ENCODE measurements at regions not wholly inside any gene's neighbourhood (a gene's known extent, or its start where the extent isn't known, plus 50 kb on each side); places are given as distances from the start of the nearest gene placed in this dataset.

GRCh38 chr5:109610581-109610980 lies 79.1 kb upstream of the MAN2A1 start:
- 45% methylated on average over 2 of the region's 3 CpGs for WGBS (ENCODE audit: insufficient coverage)
- Mint-ChIP-seq H3K4me3 (no peak overlapping the region), H3K27ac (no peak overlapping the region), H3K9me3 (ENCODE audit: insufficient read depth) (no peaks in the 10 kb centered on the region), H3K27me3 (peaks cover 2% of the 10 kb centered on the region), H3K4me1 (no peaks in the 10 kb centered on the region)
- no peak overlapping the region for H2AFZ ChIP-seq (ENCODE audit: insufficient read depth, low read depth, low read length, poor library complexity, severe bottlenecking)
- CTCF ChIA-PET: no interaction called here
- no peaks in the 10 kb centered on the region for H3K36me3 ChIP-seq (replicated peaks in 1 of 2; ENCODE audit: control extremely low read depth in 1 of 2, control insufficient read depth in 1 of 2, extremely low read depth in 1 of 2, insufficient read depth in 2 of 2, low read length in 1 of 2)
- H3K27ac ChIP-seq (ENCODE audit: low read length in 2 of 2): no peak overlapping the region
- H3K79me2 ChIP-seq (ENCODE audit: control insufficient read depth, insufficient read depth, low read length): no peaks in the 10 kb centered on the region
- H3K4me2 ChIP-seq (replicated peaks; ENCODE audit: low read depth, low read length, poor library complexity, severe bottlenecking): no peak overlapping the region
- H3K4me1 ChIP-seq (ENCODE audit: control insufficient read depth in 2 of 2, insufficient read depth in 2 of 2, low read length in 2 of 2): no peaks in the 10 kb centered on the region
- TF ChIP-seq CTCF (IDR thresholded peaks at IDR 0.05): no peak
- TF ChIP-seq EZH2 (IDR thresholded peaks at IDR 0.05; ENCODE audit: borderline replicate concordance, insufficient read depth, low read depth, low read length, poor library complexity, severe bottlenecking): no peak
- intact Hi-C loops (cut with micrococcal nuclease): no loop called here
- H3K9me3 ChIP-seq (ENCODE audit: control extremely low read depth in 1 of 3, control insufficient read depth in 2 of 3, insufficient read depth in 1 of 3, low read length in 2 of 3): no peaks in the 10 kb centered on the region
- POLR2A ChIA-PET: no interaction called here
- H3K9ac ChIP-seq (ENCODE audit: low read length): no peak overlapping the region
- H3K27me3 ChIP-seq (replicated peaks in 1 of 4; ENCODE audit: control extremely low read depth in 1 of 4, control insufficient read depth in 3 of 4, insufficient read depth in 4 of 4, low read length in 3 of 4): no peaks in the 10 kb centered on the region
- no peaks in the 10 kb centered on the region for H4K20me1 ChIP-seq (ENCODE audit: control insufficient read depth, insufficient read depth, low read length, poor library complexity, severe bottlenecking)
- no peak overlapping the region for H3K4me3 ChIP-seq (ENCODE audit: control extremely low read depth in 1 of 5, extremely low read depth in 1 of 5, insufficient read depth in 1 of 5, low read depth in 2 of 5, low read length in 4 of 5)
- ATAC-seq (ENCODE audit: low read depth) (no peak), DNase-seq (no peak)

GRCh38 chr5:109605207-109605730 lies 84.5 kb upstream of the MAN2A1 start:
- Histone ChIP-seq H3K36me3 (replicated peaks in 1 of 2; ENCODE audit: control extremely low read depth in 1 of 2, control insufficient read depth in 1 of 2, extremely low read depth in 1 of 2, insufficient read depth in 2 of 2, low read length in 1 of 2) (no peaks in the 10 kb centered on the region), H3K4me1 (ENCODE audit: control insufficient read depth in 2 of 2, insufficient read depth in 2 of 2, low read length in 2 of 2) (no peaks in the 10 kb centered on the region), H3K4me3 (ENCODE audit: control extremely low read depth in 1 of 5, extremely low read depth in 1 of 5, insufficient read depth in 1 of 5, low read depth in 2 of 5, low read length in 4 of 5) (no peak overlapping the region), H2AFZ (ENCODE audit: insufficient read depth, low read depth, low read length, poor library complexity, severe bottlenecking) (no peak overlapping the region), H3K4me2 (replicated peaks; ENCODE audit: low read depth, low read length, poor library complexity, severe bottlenecking) (no peak overlapping the region), H3K9me3 (ENCODE audit: control extremely low read depth in 1 of 3, control insufficient read depth in 2 of 3, insufficient read depth in 1 of 3, low read length in 2 of 3) (no peaks in the 10 kb centered on the region), H4K20me1 (ENCODE audit: control insufficient read depth, insufficient read depth, low read length, poor library complexity, severe bottlenecking) (no peaks in the 10 kb centered on the region), H3K27ac (ENCODE audit: low read length in 2 of 2) (no peak overlapping the region), H3K27me3 (replicated peaks in 1 of 4; ENCODE audit: control extremely low read depth in 1 of 4, control insufficient read depth in 3 of 4, insufficient read depth in 4 of 4, low read length in 3 of 4) (no peaks in the 10 kb centered on the region), H3K9ac (ENCODE audit: low read length) (no peak overlapping the region), H3K79me2 (ENCODE audit: control insufficient read depth, insufficient read depth, low read length) (no peaks in the 10 kb centered on the region)
- Mint-ChIP-seq H3K9me3 (ENCODE audit: insufficient read depth) (no peaks in the 10 kb centered on the region), H3K27me3 (peaks cover 13% of the 10 kb centered on the region), H3K4me3 (no peak overlapping the region), H3K4me1 (no peaks in the 10 kb centered on the region), H3K27ac (no peak overlapping the region)
- DNase-seq (no peak), ATAC-seq (ENCODE audit: low read depth) (no peak)
- ChIA-PET POLR2A (no interaction called here), CTCF (no interaction called here)
- TF ChIP-seq EZH2 (IDR thresholded peaks at IDR 0.05; ENCODE audit: borderline replicate concordance, insufficient read depth, low read depth, low read length, poor library complexity, severe bottlenecking) (no peak), CTCF (IDR thresholded peaks at IDR 0.05) (no peak)
- intact Hi-C loops (cut with micrococcal nuclease): no loop called here
- WGBS (ENCODE audit: insufficient coverage): no CpG with 5 or more reads among the region's 3 CpGs

Measured in B cell (primary cell).